Esophagus mucosa (tissue), 1 donor: ENCODE measurements at regions not wholly inside any gene's neighbourhood (a gene's known extent, or its start where the extent isn't known, plus 50 kb on each side); places are given as distances from the start of the nearest gene placed in this dataset.

Experiments
- ATAC-seq: fragments of 200-7000 bp; cut with Tn5 transposase; one replicate; pipeline ENCODE4 v1.9.1; 2020
- donor health status: DM: yes; HTN: yes; CAD: no.

GRCh38 chr15:101124731-101125451 lies 127.0 kb downstream of the CHSY1 start:
- no peak for ATAC-seq

GRCh38 chr15:101123222-101123910 lies 128.5 kb downstream of the CHSY1 start:
- ATAC-seq: no peak

GRCh38 chr15:101122806-101123205 lies 129.0 kb downstream of the CHSY1 start:
- ATAC-seq: no peak

GRCh38 chr15:101122266-101122665 lies 129.6 kb downstream of the CHSY1 start:
- no peak for ATAC-seq

- ATAC-seq: peak; percentile 66
These were observed 130.2 kb downstream of the CHSY1 start for GRCh38 chr15:101121511-101122090.

- peak; percentile 22 for ATAC-seq
These were observed 130.9 kb downstream of the CHSY1 start for GRCh38 chr15:101120987-101121386.

- no peak for ATAC-seq
These were observed 131.4 kb downstream of the CHSY1 start for GRCh38 chr15:101120473-101120872.
